Sigmoid colon (tissue), 6 donors: ENCODE measurements at regions not wholly inside any gene's neighbourhood (a gene's known extent, or its start where the extent isn't known, plus 50 kb on each side); places are given as distances from the start of the nearest gene placed in this dataset.

Experiments used
- DNase-seq: peaks from one replicate; pipeline ENCODE4 v3.0.0-alpha.2; 2019
- H3K27ac ChIP-seq, 4 donors: fragments of 200-600 bp; sonication (generic); one replicate each; pipeline ENCODE4 v1.5.1; 2016 to 2019; ENCODE audit warnings: mild to moderate bottlenecking in 1 of 4
- H3K27me3 ChIP-seq, 3 donors: fragments of 200-600 bp; sonication (generic); one replicate each; pipeline ENCODE4 v1.5.1; 2019; ENCODE audit warnings: mild to moderate bottlenecking in 1 of 3
- H3K36me3 ChIP-seq, 4 donors: fragments of 200-600 bp; sonication (generic); one replicate each; pipeline ENCODE4 v1.5.1; 2016 to 2019
- H3K4me1 ChIP-seq, 4 donors: fragments of 200-600 bp; sonication (generic); one replicate each; pipeline ENCODE4 v1.5.1; 2017 to 2019
- H3K4me3 ChIP-seq, 4 donors: fragments of 200-600 bp; sonication (generic); one replicate each; pipeline ENCODE4 v1.5.1; 2017 to 2019; ENCODE audit warnings: mild to moderate bottlenecking in 2 of 4, moderate library complexity in 1 of 4
- H3K9me3 ChIP-seq, 4 donors: fragments of 200-600 bp in 3 of 4; sonication (generic) in 3 of 4; one replicate each; pipeline versions ENCODE4 v1.5.1 to v1.6.1; 2013 to 2019
- EP300 ChIP-seq, 4 donors: sonication (generic); formaldehyde crosslinking; IDR thresholded peaks; one replicate each; pipeline ENCODE4 v1.6.1; 2017; ENCODE audit warnings: antibody characterized with exemption in 4 of 4
- POLR2A ChIP-seq, 2 donors: fragments of 450-650 bp; IDR thresholded peaks; one replicate each; pipeline ENCODE4 v1.6.1; 2016; ENCODE audit warnings: antibody characterized with exemption in 2 of 2, mild to moderate bottlenecking in 2 of 2, moderate library complexity in 2 of 2
- POLR2AphosphoS5 ChIP-seq, 4 donors: sonication (generic); formaldehyde crosslinking; IDR thresholded peaks; one replicate each; pipeline ENCODE4 v1.6.1; 2017; ENCODE audit warnings: antibody characterized with exemption in 4 of 4
- WGBS, 2 donors: extraction: QIAGEN DNeasy Blood & Tissue Kit; methylation state at CpG; one replicate each; pipeline ENCODE4 v1.1.7; 2013; 5-methylcytosine and 5-hydroxymethylcytosine counted together
- intact Hi-C: fragments of 100-400 bp; cut with DNase I; formaldehyde crosslinking; loops from one replicate; pipeline ENCODE4 v1.15.1; 2023
- TF ChIP-seq, protein P1 (sequence below), 4 experiments: fragments of 450-650 bp in 3 of 4; fragments of 200-600 bp in 1 of 4; IDR thresholded peaks; one replicate each; pipeline ENCODE4 v1.5.1; 2016 to 2019; ENCODE audit warnings: antibody characterized with exemption in 4 of 4, mild to moderate bottlenecking in 3 of 4, moderate library complexity in 2 of 4
- donor health status: healthy with polysubstance abuse.
- donor health status: healthy.

DNA sequence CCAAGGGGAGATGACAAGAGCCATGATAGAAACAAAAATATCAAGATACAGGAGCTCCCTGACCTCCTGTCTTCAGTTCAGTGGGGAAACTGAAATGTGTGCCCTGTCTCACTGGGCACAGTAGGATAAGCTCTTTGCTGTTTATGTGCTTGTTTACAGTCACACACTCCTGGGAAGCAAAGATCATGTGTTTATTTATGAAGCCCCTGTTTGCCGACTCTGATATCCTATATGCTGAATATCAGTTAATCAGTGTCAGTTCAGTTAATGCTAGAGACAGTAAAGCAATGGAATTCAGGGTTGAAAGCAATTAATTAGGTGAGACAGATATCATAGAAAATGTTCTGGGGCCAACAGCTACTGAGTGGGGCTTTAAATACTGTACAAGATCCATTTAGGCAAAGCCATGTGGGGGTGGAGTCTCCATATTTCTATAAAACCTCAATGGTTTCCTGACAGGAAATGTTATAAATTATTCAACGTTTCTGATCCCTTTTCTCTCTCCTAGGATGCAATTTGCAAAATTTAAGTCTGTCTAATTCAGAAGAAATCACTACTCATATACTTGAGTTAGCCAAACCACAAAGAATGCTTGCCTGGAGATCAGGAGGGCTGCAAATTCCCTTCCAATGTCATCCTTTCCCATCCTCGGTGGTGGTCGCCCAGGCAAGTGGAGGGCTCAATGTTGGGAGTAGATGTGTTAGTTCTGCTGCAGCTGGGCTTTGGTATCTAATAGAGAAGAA is 551.3 kb downstream of the CMPK2 start:
- TF ChIP-seq EP300 (IDR thresholded peaks at IDR 0.05) (no peak), POLR2AphosphoS5 (IDR thresholded peaks at IDR 0.05) (no peak), POLR2A (IDR thresholded peaks at IDR 0.05) (no peak)
- TF ChIP-seq, protein P1, sequence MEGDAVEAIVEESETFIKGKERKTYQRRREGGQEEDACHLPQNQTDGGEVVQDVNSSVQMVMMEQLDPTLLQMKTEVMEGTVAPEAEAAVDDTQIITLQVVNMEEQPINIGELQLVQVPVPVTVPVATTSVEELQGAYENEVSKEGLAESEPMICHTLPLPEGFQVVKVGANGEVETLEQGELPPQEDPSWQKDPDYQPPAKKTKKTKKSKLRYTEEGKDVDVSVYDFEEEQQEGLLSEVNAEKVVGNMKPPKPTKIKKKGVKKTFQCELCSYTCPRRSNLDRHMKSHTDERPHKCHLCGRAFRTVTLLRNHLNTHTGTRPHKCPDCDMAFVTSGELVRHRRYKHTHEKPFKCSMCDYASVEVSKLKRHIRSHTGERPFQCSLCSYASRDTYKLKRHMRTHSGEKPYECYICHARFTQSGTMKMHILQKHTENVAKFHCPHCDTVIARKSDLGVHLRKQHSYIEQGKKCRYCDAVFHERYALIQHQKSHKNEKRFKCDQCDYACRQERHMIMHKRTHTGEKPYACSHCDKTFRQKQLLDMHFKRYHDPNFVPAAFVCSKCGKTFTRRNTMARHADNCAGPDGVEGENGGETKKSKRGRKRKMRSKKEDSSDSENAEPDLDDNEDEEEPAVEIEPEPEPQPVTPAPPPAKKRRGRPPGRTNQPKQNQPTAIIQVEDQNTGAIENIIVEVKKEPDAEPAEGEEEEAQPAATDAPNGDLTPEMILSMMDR (IDR thresholded peaks at IDR 0.05) = no peak
- H3K27me3 ChIP-seq = no peaks in the 10 kb centered on the region
- no peak overlapping the region for H3K4me3 ChIP-seq
- 55 to 70% methylated on average over 4 of the region's 4 CpGs for WGBS, 2 donors
- H3K4me1 ChIP-seq = no peaks in the 10 kb centered on the region
- H3K36me3 ChIP-seq = no peaks in the 10 kb centered on the region
- no peaks in the 10 kb centered on the region for H3K9me3 ChIP-seq
- no peak overlapping the region for H3K27ac ChIP-seq
- intact Hi-C loops = no loop called here
- DNase-seq = no peak

DNA sequence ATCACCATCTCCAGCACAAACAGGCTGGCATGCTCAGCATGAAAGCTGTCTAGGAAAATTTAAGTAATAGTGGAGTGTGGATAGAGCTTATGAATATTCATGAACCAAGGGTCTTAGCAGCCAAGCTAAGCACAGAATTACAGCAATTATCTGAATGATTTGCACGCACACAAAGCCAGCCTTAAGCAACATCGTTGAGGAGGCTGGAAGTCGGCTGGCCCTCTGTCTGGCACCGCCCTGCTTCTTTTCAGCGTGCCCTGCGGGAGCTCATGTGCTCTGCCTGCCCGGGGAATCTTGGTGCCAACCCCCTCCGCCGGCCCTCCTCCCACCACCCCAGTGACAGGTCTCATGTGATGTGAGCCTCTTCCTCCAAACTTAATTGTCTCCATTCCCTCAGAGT is 540.1 kb downstream of the CMPK2 start:
- Histone ChIP-seq H3K9me3 (no peaks in the 10 kb centered on the region), H3K27me3 (no peaks in the 10 kb centered on the region), H3K4me3 (no peak overlapping the region), H3K4me1 (no peaks in the 10 kb centered on the region), H3K36me3 (no peaks in the 10 kb centered on the region), H3K27ac (no peak overlapping the region)
- intact Hi-C loops = no loop called here
- 82 to 86% methylated on average over 9 of the region's 9 CpGs for WGBS, 2 donors
- TF ChIP-seq, protein P1 (IDR thresholded peaks at IDR 0.05) = no peak
- no peak for TF ChIP-seq POLR2A (IDR thresholded peaks at IDR 0.05)
- no peak for TF ChIP-seq EP300 (IDR thresholded peaks at IDR 0.05)
- TF ChIP-seq POLR2AphosphoS5 (IDR thresholded peaks at IDR 0.05) = no peak
- no peak for DNase-seq

DNA sequence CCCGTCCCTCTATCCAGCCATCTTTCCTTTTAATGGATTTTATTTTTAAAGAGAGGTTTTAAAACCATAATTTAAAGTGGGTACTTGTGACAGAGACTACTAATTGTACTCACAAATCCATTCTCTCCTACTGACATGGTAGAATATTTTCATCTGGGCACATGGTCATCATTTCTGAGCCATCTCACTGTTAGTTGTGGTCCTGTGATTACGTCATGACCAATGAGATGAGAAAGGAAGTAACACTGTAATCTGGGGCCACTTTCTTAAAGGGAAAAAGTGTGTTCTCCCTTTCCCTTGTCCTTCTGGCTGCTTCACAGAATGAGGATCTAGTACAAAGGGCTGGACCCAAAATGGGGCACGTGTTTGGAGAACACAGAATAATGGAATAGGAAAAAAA is 538.7 kb downstream of the CMPK2 start:
- WGBS, 2 donors = 87 to 91% methylated on average over 3 of the region's 3 CpGs
- Histone ChIP-seq H3K9me3 (no peaks in the 10 kb centered on the region), H3K27me3 (no peaks in the 10 kb centered on the region), H3K4me1 (no peaks in the 10 kb centered on the region), H3K36me3 (no peaks in the 10 kb centered on the region), H3K27ac (no peak overlapping the region), H3K4me3 (no peak overlapping the region)
- no peak for TF ChIP-seq POLR2AphosphoS5 (IDR thresholded peaks at IDR 0.05)
- TF ChIP-seq, protein P1 (IDR thresholded peaks at IDR 0.05) = no peak
- no peak for TF ChIP-seq POLR2A (IDR thresholded peaks at IDR 0.05)
- TF ChIP-seq EP300 (IDR thresholded peaks at IDR 0.05) = no peak
- no peak for DNase-seq
- intact Hi-C loops = no loop called here

- H3K9me3 ChIP-seq = no peaks in the 10 kb centered on the region
- no peak for TF ChIP-seq POLR2AphosphoS5 (IDR thresholded peaks at IDR 0.05)
- no peak for TF ChIP-seq POLR2A (IDR thresholded peaks at IDR 0.05)
- TF ChIP-seq, protein P1 (IDR thresholded peaks at IDR 0.05) = no peak
- DNase-seq = no peak
- intact Hi-C loops = no loop called here
- no peak overlapping the region for H3K4me3 ChIP-seq
- peaks cover 0 to 7% (median 0%) of the 10 kb centered on the region in 4 donors for H3K4me1 ChIP-seq
- no peaks in the 10 kb centered on the region for H3K27me3 ChIP-seq
- no peak overlapping the region for H3K27ac ChIP-seq
- no peaks in the 10 kb centered on the region for H3K36me3 ChIP-seq
- WGBS, 2 donors = 77 to 83% methylated on average over 5 of the region's 5 CpGs
Observed at GRCh38 chr2:6336752-6337471, 528.8 kb downstream of the CMPK2 start.
